ENCODE measurements at regions not wholly inside any gene's neighbourhood (a gene's known extent, or its start where the extent isn't known, plus 50 kb on each side); places are given as distances from the start of the nearest gene placed in this dataset.

DNA sequence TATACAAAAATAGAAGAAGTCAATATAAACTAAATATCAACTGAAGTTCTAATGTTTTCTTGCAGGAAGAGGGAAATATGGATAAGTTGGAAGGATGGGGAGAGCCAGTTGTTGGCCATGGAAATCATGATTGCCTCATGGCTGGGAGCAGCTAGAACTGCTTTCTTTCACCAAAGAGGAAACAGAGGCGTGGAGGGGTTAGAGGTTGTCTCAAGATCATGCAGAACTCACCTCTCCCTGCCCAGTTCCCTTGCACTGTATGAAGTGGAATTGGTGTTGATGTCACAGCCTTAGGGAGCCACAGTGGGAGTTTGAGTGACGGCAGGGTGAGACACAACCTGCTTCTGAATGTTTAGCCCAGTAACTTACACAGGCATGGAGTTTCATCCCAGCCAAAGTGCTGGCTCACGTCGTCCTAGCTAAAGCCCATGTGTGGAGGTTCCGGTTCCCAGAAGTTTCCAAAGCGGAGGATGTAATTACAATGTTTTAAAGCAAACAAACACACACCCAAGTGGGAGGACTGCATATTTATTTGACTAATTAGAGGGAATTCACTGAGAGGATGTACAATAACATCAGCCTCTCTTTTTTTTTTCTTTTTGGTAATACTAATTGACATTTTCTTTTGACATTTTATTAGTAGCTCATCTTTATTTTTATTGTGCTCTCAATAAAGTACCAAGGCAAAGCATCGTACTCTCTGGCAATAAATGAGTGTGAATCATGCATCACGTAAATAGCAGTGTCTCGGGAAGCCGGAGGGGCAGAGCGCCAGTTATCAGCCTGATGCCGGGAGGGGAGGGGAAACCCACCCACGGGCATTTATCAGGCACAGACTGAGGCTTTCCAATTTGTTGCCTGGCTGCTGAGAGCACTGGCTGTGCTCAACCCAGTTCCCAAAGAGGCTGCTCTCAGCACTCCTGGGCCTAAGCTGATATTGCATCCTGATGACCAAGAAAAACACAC, 118.7 kb upstream of the CDH5 start:
- TF ChIP-seq ZNF232 (CRISPR knock-in tag; IDR thresholded peaks at IDR 0.05) (no peak), TP53 (CRISPR knock-in tag; IDR thresholded peaks at IDR 0.05) (no peak), TEAD4 (CRISPR knock-in tag; IDR thresholded peaks at IDR 0.05) (no peak), TEAD1 (CRISPR knock-in tag; IDR thresholded peaks at IDR 0.05) (no peak), RELA (CRISPR knock-in tag; IDR thresholded peaks at IDR 0.05; ENCODE audit: borderline replicate concordance) (no peak)
- TF ChIP-seq, protein P1, sequence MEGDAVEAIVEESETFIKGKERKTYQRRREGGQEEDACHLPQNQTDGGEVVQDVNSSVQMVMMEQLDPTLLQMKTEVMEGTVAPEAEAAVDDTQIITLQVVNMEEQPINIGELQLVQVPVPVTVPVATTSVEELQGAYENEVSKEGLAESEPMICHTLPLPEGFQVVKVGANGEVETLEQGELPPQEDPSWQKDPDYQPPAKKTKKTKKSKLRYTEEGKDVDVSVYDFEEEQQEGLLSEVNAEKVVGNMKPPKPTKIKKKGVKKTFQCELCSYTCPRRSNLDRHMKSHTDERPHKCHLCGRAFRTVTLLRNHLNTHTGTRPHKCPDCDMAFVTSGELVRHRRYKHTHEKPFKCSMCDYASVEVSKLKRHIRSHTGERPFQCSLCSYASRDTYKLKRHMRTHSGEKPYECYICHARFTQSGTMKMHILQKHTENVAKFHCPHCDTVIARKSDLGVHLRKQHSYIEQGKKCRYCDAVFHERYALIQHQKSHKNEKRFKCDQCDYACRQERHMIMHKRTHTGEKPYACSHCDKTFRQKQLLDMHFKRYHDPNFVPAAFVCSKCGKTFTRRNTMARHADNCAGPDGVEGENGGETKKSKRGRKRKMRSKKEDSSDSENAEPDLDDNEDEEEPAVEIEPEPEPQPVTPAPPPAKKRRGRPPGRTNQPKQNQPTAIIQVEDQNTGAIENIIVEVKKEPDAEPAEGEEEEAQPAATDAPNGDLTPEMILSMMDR (IDR thresholded peaks at IDR 0.05) = no peak
- TF ChIP-seq, protein P2, sequence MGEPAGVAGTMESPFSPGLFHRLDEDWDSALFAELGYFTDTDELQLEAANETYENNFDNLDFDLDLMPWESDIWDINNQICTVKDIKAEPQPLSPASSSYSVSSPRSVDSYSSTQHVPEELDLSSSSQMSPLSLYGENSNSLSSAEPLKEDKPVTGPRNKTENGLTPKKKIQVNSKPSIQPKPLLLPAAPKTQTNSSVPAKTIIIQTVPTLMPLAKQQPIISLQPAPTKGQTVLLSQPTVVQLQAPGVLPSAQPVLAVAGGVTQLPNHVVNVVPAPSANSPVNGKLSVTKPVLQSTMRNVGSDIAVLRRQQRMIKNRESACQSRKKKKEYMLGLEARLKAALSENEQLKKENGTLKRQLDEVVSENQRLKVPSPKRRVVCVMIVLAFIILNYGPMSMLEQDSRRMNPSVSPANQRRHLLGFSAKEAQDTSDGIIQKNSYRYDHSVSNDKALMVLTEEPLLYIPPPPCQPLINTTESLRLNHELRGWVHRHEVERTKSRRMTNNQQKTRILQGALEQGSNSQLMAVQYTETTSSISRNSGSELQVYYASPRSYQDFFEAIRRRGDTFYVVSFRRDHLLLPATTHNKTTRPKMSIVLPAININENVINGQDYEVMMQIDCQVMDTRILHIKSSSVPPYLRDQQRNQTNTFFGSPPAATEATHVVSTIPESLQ (CRISPR knock-in tag; IDR thresholded peaks at IDR 0.05) = no peak
- TF ChIP-seq, protein P3, sequence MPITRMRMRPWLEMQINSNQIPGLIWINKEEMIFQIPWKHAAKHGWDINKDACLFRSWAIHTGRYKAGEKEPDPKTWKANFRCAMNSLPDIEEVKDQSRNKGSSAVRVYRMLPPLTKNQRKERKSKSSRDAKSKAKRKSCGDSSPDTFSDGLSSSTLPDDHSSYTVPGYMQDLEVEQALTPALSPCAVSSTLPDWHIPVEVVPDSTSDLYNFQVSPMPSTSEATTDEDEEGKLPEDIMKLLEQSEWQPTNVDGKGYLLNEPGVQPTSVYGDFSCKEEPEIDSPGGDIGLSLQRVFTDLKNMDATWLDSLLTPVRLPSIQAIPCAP (CRISPR knock-in tag; IDR thresholded peaks at IDR 0.05) = no peak

All from WTC11 (cell line).